GM03348 (cell line): ENCODE measurements at regions not wholly inside any gene's neighbourhood (a gene's known extent, or its start where the extent isn't known, plus 50 kb on each side); places are given as distances from the start of the nearest gene placed in this dataset.
"Not testable (repeated sequence)": the region's sequence is repeated elsewhere in the genome, so short reads cannot be mapped to it uniquely, and the experiment has no call there.

Experiments used
- DNase-seq: peaks from one replicate; pipeline ENCODE4 v3.0.0; 2012; ENCODE audit warnings: low spot score

GRCh38 chr10:55899472-55900147, 461.4 kb downstream of the ZWINT start:
- DNase-seq: not testable (repeated sequence)

GRCh38 chr10:55897490-55897921, 463.6 kb downstream of the ZWINT start:
- no peak for DNase-seq

GRCh38 chr10:55892276-55892675, 468.8 kb downstream of the ZWINT start:
- DNase-seq: no peak

- no peak for DNase-seq
Measured at GRCh38 chr10:55881588-55881987, 479.5 kb downstream of the ZWINT start.

DNA sequence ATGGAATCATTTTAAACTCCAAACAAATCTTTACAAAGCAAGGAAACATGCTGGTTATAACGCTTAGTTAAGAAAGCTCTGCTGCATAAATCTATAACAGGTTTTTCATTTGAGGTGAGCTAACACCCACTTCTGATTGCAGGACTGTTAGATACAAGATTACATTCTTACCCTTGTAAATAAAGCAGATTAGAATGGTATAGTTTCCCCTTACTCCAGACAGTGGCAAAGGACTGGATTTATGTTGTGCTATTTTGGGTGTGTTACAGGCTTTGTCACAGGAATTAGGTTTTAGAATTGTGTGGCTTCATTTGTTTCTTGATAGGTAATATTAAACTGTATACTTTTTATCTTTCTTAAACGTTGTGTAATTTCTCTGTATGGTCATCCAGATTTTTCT, 487.6 kb downstream of the ZWINT start:
- DNase-seq: no peak

DNA sequence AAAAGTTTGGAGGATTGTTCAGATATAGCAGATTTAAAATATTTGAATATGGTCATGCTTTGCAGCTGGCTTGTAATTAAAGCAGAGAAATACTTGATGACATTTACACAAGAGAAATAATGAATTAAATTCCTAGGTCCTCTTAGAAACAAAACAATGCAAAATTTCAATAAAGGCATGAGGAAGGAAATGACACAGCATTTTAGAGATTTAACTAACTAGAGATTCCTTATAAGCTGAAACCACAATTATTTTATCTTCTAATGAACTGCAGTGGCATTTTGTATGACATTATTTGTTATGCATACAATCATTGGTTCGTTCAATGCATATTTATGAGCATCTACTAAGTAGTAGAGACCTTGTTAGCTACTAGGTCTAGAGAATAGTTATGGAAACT, 490.9 kb downstream of the ZWINT start:
- DNase-seq: no peak

DNA sequence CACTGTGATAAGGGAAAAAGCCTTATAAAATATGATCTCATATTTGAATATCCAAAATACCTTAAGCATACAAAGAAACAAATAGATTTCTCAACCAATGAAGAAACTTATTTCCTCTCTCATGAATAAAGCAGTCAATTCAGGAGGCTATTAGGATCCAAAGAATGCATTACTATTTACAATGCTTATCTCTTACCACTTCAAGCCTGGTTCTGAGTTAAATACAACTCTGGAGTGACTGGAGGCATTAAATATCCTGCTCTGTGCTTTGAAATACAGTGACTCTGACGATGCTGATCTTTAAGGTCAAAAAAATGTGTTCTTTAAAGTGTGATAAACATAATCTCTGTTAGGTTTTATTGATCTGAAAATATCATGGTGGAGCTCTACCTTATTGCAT, 493.2 kb downstream of the ZWINT start:
- DNase-seq: no peak

- no peak for DNase-seq
Measured at GRCh38 chr10:55858730-55859129, 502.3 kb downstream of the ZWINT start.

DNA sequence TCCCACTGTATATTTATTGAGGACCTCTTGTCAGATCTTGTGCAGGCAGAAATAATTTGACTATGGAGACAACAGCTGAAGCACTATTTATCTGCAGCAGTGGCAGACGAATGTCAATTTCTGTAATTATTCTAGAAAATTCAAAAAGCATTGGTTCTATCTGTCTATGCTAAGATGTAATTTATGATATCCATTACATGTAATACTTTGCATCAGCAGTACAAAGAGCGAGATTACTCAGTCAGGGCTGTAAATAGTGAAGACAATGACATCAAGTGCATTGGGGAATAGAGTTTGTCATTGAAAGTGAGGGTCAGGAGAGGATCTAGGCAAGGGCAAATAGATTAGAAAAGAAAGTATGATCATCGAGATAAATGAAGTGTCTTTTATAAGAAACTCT, 508.2 kb downstream of the ZWINT start:
- DNase-seq: no peak

DNA sequence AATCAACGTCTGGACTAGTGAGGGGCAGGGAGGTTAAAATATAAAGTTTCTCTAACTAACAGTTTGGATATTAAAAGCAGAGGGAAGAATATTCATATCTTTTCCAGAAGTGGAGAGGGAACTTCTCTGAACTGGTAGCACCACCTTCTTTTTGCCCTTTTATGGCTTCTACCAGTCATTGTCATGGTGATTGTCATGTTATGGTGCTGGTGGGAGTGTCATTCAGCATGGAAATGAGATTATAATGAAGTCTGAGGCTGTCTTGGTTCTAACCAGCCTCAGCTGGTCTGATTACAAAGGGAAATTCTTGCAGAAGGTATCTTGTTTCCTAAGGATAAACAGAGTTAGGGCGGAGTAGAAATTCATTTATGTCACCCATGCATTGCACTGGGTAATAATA, 523.8 kb downstream of the ZWINT start:
- no peak for DNase-seq

GRCh38 chr10:55822096-55822495, 539.0 kb downstream of the ZWINT start:
- DNase-seq: no peak

DNA sequence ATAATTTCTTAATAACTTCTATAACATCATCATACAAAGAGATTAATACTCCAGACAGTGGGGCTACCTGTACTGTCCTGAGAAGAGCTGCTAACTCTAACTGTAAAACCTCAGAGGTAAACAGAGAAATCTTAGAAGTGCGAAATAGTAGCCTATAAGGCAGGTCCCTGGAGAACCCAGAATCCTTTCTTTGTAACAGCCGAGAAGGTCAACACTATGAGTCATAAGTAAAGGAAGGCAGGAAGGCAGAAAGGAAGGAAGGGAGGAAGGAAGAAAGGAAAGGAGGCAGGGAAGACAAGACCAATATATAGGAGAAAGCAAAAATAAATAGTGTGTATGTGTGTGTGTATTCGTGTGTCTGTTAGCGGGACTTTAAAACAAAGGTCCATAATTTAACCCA, 540.6 kb downstream of the ZWINT start:
- DNase-seq: no peak

DNA sequence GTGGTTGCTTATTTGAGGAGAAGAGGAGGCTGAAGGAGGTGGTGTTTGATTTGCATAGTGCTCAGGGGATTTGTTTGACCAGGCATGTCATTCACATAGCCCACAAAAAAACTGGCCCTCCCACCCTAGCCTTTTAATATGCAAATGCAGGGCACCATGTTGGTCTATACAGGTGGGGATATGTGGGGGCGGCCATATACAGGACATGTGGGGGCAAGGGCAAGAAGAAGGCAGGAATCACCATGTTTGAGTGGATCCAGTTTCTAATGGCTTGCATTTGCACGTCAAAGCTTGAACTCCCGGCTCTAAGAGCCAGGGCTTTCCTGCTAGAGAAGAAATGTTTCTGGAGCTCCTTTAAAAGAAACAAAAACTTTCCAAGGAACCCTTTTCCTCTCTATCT, 541.0 kb downstream of the ZWINT start:
- no peak for DNase-seq

DNA sequence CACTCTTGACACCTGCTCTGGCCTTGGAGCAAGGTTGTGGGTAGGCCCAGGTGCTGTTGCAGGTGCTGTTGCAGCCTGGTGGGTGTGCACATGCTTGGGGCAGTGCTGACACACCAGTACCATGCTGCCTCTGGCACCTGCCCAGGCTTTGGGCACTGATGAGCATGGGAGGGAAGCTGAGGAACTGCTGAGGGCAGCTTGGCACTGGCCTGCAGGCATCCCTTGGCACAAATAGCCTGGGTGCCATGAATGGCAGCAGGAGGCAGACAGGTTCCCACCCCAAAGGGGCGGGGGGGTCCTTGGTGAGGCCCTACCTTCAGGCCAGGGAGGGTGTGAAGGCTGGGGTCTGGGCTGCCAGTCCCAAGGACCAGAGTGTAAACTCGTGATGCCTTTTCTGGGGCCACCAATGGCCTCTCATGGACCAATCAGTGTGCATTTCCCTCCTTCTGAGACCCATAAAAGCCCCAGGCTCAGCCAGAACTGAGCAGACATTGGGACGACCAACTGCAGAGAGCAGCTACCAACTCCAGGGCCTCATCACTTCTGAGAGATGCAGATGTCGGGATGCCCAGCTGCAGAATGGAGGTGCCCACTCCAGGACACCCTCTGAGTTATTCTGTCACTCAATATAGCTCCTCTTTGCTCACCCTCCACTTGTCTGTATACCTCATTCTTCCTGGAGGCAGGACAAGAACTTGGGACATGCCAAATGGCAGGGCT, 547.4 kb downstream of the ZWINT start:
- no peak for DNase-seq

DNA sequence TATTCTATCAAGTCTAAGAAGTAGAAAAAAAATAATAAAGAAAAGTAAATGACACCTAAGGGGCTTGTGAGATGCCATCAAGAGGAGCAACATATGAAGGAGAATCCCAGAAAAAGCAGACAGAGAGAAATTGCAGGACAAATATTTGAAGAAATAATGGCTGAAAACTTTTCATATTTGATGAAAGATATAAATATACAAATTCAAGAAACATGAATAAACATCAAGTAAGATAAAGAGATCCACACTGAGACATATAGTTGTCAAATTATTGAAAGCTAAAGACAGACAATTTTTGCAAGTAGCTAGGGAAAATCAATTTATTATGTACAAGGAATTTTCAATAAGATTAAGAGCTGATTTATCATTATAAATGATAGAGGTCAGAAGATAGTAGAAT, 558.0 kb downstream of the ZWINT start:
- no peak for DNase-seq

GRCh38 chr10:55801353-55801661, 559.8 kb downstream of the ZWINT start:
- no peak for DNase-seq

GRCh38 chr10:55800602-55801352, 560.3 kb downstream of the ZWINT start:
- no peak for DNase-seq

DNA sequence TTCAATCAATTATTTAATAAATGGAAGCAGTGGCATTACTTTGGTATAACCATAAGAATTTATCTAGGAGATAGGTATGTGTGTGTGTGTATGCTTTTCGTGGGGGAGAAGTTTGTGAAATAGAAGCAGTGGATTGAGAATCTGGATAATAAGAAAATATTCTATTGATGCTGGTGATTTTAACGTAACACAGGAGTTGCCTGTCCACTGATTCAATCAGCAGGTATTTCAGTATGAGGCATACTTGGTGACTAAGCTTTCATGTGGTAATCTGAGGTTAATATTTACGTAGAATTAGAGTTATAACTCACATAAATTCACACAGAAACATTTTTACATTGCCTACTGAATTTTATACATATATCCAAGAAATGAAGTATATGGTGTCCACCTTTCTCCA, 568.0 kb downstream of the ZWINT start:
- no peak for DNase-seq

DNA sequence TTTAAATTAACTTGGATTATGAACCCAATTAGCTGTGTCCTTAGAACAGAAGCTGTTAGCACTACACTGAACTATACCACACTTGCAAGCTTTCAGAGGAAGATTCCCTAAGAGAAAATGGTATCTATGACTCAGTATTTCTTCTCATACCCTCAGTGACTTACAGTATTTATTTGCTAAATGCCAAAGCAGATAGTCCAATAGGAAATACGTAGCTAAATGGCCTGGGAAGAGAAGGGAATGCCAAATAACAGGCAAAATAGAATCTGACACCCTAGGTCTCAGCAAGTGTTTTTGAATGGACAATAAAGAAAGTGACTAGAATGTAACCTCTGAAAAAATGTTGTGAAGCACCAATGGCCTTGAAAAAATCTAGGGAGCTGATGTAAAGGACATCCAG, 570.8 kb downstream of the ZWINT start:
- DNase-seq: not testable (repeated sequence)

GRCh38 chr10:55786461-55787050, 574.5 kb downstream of the ZWINT start:
- no peak for DNase-seq

DNA sequence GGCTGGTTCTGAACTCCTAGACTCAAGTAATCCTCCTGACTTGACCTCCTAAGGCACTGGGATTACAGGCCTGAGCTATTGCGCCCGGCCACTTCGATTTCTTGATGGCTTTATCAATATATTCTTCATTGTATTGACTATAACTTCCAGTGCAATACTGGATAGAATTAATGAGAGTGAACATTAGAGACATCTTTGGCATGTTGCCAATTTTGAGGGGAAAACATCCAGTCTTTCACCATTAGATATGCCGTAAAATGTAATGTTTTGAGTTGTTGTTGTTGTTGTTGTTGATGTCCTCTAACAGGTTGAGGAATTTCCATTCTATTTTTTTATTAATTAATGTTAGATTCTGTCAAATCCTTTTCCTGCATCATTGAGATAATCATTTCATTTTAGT, 578.9 kb downstream of the ZWINT start:
- DNase-seq: no peak

DNA sequence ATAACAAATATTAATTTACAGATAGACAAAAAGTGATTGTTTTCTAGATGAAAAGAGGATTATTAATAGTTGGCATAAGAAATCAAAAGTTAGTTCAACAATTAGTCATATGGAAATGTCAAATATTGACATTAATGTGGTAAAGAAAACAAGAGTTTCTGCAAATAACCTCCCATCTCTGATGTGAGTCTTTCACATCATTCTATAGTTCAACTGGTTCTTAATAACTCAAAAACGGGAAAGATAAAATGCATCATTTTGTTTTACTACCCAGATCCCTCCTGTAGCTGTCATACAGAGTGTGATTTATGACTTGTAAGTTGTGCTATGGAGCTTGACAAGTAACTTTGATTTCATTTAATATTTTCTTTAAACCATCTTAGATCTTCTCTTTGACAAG, 594.8 kb downstream of the ZWINT start:
- no peak for DNase-seq

DNA sequence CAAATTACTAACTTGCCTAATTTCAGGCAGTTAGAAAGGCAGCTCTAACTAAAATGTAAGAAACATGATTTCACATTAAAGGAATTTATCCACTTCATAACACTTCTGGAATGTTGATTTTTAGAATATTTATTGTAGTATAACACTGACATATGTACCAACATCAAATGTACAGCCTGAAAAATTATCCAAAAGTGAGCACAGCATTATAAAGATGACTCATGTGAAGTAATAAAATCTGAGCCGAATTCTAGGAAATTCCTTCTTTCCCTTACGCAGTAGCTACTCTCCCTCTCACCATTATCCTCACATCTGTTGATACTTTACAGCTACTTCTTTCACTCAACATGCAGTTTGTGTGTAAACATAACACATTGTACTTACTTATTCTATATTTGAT, 610.6 kb downstream of the ZWINT start:
- DNase-seq: no peak
